ENCODE measurements at regions not wholly inside any gene's neighbourhood (a gene's known extent, or its start where the extent isn't known, plus 50 kb on each side); places are given as distances from the start of the nearest gene placed in this dataset.

DNA sequence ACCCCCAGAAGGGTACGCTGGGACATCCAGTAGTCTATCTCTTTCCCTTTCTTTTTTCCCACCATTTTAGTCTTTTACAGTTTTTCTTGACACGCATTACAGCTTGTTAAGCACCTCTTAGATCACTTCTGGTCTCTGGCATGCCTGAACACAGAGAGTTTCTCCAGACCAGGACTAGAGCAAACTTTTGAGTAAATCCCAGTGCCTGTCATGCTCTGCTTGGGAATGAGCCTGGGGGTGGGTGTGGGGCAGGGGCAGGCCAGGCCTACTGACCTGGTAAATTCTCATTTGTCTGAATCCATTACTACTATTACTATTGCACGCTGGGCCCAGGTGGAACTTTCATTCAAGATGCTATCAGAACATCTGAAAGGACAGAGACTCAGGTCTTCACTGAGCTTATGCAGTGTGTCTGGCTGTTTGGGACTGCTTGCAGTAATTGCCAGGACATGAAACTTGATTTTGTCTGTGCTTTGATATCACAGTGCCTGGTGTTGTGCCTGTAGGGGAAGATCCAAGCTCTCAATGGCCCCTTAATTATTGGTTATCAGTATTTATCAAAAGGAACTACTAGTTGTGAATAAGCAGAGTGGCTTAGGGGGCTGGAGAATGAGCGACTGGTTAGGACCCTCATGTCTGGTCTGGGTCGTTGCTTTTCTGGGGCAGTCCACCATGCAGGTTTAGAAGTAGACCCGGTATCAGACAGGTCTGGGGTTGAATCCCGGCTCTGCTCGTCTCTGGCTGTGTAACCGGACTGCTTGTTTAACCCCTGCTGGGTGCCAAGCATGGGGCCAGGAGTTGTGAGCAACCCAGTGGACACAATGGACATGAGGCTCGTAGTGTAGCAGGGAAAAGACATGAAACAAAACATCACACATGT lies 196.1 kb upstream of the TLE3 start:
- no peak for ATAC-seq

DNA sequence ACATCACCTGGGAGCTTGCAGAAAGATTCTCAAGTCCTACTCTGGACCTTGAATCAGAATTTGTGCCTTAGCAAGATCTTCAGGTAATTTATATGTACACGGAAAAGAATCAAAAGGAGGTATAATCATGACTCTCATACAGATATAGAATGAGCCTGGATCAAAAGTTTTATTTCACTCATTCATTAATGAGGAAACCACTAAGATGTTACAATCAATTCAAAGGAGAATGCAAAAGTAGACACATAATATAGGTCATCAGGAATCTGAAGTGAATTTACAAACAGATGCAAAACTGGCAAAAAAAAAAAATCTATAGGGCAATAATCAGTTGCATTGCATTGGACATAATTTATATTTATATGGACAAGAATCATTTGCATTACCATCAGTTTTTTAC lies 195.4 kb upstream of the TLE3 start:
- no peak for ATAC-seq

DNA sequence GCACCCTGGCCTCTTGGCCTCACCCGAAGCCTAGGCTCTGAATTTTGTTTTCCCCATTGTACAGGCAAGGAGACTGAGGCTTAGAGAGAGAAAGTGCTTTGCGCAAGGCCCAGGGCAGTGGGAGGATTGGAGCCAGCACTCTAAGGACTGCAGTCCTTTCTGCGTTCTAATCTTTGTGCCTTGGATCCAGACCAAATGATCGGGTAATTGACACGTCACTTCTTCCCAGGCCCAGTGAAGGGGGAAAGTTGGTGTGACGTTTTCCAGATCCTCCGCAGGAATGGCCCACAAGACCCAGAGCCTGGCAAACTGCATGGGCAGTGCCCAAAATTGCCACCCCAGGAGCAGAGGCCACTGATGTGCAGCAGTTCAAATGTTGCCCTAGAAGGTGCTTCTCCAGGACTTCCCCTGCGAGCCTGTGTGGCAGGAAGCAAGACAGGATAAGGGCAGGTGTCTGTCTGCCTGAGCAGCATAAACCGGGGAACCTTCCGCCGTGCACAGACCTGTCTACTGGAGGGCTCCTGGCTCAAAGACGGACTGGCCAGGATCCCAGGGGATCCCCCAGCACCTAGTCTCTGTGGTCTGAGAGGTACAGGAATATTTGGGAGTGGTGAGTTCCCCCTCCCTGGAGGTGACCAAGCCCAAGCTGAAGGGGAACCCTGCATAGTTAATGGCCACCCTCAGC lies 194.5 kb upstream of the TLE3 start:
- no peak for ATAC-seq

GRCh38 chr15:70291305-70292075 lies 193.8 kb upstream of the TLE3 start:
- ATAC-seq = no peak

- no peak for ATAC-seq
These were observed 193.0 kb upstream of the TLE3 start for GRCh38 chr15:70290708-70291107.

DNA sequence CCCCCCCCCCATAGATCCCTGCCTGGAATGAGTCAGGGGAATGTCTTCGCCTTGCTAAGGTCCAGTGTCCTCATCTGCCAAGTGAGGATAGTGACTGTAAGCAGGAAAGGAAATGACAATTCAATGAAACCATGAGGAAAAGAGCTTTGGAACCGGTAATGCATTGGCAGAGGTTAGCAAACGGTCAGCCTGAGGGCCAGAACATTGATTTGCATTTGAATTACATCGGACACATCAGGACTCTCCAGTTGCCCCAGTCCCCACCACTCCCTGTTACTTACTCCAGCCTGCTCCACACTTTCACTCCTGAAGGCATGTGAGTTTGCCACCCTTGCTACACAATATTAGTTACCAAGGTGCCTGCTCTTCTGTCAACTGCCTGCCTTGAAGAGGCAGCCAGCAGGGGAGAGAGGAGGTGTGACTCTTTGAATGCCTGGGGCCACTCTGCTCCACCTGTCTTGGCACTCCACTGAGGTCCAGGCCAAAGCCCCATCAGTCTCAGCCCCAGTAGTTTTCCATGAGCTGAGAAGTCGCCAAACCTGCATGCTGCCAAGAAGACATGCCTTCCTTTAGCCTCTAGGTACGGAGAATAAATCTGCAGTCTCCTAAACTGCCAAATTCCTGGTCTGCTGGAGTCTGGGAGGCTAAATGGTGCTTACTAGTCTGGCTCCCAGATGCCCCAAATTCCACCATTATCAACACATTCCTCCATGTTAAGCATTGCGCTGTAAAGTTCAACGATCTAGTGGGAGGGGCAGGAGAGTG lies 191.7 kb upstream of the TLE3 start:
- ATAC-seq = no peak

DNA sequence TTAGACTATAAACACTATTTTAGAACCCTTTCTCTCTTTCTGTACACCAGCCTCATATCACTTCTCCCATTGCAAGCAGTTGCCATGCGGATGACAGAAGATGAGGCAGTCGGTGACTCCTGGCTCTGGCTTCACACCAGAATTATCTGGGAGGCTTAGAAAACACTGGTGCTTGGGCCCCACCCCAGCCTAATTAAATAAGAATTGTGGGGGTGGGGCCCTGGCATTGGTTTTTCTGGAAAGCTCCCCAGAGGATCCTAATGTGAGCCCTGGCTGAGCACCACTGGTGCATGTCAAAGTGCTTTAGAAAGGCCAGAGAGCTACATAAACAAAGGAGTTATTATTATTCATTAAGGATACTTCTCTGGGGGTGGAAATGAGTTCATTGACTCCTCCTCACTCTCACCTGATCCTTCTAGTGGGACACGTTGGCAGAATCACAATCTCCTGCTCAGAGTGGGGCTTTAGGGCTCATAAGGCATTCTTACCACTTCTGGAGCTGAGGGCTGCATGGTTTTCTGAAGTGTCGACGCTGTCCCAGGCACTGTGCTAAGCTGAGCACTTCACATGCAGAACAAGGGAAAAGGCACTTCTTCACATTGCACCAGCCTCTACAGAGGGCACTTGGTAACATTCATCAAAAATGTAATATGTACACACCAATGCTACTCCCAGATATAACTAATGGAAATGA lies 188.5 kb upstream of the TLE3 start:
- ATAC-seq = no peak

- ATAC-seq = no peak
These were observed 186.9 kb upstream of the TLE3 start for GRCh38 chr15:70284438-70285214.

DNA sequence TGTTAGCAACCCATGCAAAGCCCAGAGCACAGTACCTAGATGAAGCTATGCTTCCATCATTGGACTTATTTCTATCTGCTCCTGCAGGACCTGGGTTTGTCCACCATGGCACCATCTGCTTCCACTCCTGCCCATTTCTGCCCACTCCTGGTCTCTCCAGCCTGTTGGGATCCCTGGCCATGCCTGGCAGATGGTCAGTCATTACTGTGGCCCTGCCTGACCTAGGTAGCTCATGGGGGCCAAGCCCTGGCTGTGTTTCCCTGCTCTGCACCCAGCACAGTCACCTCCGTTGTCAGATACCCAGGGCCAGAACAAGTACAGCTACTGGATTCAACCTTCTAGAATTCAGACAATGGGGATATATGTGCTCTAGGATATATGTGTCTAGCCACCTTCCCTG lies 185.8 kb upstream of the TLE3 start:
- ATAC-seq = no peak

- ATAC-seq = peak; percentile 93 to 94
These were observed 184.1 kb upstream of the TLE3 start for GRCh38 chr15:70281811-70282307.

DNA sequence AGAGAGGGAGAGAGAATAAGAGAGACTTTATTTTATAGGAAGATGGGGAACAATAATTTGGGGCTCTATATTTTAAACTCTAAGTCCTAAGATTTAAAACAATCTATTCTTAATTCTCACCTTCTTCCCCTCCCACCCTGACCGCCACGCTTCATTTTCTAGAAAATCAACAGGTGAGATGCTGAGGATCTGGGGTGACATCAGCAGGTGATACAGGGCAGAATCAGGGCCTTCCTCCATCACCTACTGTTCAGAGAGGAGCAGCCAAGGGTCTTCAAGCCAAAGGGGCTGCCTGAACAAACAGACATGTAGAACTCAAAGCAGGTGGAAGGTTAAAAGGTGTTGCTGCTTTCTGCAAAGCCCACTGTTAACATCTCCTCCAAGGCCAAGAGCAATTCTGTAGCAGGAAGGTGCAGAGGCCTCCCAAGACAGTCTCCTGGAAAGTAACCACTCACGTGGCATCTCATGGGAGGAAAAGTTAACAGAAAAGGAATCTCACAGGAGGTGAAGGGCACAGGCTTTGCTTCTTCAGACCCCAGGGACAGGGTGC lies 183.6 kb upstream of the TLE3 start:
- ATAC-seq = no peak

- ATAC-seq = no peak
These were observed 183.1 kb upstream of the TLE3 start for GRCh38 chr15:70280781-70281180.

- ATAC-seq = no peak
These were observed 181.4 kb upstream of the TLE3 start for GRCh38 chr15:70279096-70279495.

- ATAC-seq = no peak
These were observed 180.9 kb upstream of the TLE3 start for GRCh38 chr15:70278644-70279043.

- no peak for ATAC-seq
These were observed 179.8 kb upstream of the TLE3 start for GRCh38 chr15:70277556-70277955.

DNA sequence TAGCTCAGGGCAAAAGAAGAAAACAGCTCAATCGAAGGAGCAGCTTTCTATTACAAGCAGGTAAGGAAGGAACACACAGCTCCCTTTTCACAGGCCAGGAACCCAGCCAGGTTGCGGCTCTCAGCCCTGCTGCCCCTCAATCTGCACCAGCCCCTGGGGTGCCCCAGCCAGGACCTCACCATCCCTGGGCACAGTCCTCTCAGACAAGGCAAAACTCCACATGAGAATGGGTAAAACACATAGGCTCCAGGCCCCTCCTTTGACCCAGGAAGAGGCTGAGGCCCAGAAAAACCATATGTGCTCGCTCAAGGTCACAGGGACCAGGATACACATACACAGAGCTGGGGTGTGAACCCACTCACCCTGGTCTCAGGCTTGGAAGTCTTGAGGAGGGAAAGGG lies 178.7 kb upstream of the TLE3 start:
- ATAC-seq = no peak

DNA sequence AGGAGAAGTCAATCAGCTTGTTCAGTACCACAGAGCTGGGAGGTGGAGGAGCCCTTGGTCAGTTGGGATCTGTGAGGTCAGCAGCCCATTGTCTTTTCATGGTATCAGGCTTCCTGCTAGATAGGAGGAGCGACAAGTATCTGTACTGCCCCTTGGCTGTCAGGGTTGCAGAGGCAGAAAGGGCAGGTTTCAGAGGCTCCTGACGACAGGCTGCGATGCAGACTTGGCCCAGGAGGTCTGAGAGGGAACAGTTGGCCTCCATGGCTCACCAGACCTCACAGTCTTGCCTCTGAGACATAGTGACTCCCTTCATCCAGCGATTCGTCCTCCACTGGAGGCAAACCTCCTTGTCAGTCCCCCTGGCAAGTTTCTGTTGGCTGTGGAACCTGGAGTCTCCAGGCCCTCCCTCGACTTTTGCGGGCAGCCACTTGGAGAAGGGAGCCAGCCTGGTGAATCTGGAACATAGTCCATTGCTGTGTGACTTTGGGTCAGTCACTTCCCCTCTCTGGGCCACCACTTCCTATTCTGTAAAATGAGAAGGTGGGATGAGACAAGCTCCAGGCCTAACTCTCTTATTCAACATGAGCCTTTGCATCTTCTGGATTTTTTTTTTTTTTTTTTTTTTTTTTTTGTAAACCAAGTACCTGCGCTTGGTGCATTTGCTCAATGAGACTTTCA lies 177.9 kb upstream of the TLE3 start:
- ATAC-seq = no peak

DNA sequence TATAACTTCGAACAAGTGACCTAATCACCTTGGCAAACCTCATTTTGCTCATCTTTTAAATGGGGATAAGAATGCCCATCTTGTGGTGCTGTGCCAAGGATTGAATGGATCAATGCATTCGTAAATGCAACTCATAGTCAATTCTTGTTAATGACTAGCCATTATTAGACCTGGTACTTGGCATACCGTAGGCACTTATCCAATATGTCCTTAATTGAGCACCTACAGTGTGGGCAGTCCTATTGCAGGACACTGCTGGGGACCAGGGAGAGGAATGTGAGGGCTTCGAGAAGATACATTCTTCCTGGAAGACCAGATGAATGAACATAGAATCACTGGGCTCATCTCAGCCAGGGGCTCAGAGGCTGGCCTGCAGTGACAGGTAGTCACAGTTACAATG lies 177.2 kb upstream of the TLE3 start:
- ATAC-seq = no peak

- ATAC-seq = no peak
These were observed 176.7 kb upstream of the TLE3 start for GRCh38 chr15:70274255-70274880.

DNA sequence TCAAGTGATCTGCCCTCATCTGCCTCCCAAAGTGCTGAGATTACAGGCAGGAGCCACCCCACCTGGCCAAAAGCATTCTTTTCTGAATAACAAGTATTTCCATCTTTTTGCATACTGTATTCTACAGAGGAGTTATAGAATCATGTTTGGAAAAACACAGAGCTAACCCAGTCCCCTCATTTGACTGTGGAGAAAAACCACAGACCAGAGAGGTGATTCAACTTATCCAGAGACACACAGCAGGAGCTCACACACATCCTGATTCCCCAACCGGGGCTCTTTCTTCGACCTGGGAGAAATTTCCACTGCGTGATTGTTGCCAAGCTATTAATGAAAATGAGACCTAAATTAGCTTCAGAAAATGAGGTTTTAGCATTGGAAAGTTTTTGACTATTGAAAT lies 176.1 kb upstream of the TLE3 start:
- peak in 1 of 2 donors; percentile 21 for ATAC-seq
